Fibroblast of the aortic adventitia (primary cell): ENCODE measurements at regions not wholly inside any gene's neighbourhood (a gene's known extent, or its start where the extent isn't known, plus 50 kb on each side); places are given as distances from the start of the nearest gene placed in this dataset.

Experiments used
- DNase-seq: peaks from one replicate; pipeline ENCODE4 v3.0.0-alpha.2; 2010; ENCODE audit warnings: low read depth
- H3K4me3 ChIP-seq: 2 replicates; pipeline ENCODE4 v1.5.1; 2011; ENCODE audit warnings: low read depth, mild to moderate bottlenecking, control low read depth, low read length, moderate library complexity
- TF ChIP-seq, protein P1 (sequence below): IDR thresholded peaks from 2 replicates; pipeline ENCODE4 v1.5.1; 2011; ENCODE audit warnings: mild to moderate bottlenecking, low read length, control low read depth, inconsistent platforms; ENCODE audit not compliant: insufficient read depth

DNA sequence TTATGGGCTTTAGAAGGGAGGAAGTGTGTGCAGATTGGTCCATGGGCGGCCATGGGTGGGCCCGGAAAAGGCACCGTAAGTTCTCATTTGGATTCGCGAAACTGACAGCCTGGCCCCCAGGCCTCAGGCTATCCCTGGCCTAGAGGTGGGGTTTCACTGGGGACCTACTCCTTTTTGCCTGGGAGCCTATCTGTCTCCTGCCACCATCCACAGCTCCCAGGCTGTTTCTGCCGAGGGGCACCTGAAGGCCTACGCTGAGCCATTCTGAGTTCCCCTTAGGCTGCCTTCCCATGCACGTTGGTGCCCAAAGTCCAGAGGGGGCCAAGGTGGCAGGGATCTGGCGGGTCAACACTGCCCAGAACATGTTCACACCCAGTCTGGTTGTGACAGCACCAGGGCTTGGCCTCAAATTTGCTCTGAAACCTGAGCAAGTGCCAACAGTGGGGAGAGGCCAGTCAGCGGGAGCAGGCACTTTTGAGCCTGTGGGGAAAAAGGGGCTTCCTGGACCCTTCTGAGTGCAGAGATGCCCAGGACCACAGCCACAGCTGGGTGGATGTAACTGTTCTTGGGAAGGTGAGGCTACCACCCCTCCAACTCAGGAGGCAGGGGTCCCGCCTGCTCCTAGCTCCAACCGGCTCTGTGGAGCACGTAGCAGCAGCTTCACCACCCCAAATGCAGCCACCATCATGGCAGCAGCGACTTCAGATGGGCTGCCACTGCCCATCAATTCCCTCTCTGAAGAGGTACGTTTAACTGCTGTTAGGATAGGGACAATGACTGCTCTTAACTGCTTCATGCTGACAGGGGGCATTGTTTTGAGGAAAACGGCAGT, 73.6 kb upstream of the ZNF804A start:
- no peak overlapping the region for H3K4me3 ChIP-seq
- TF ChIP-seq, protein P1, sequence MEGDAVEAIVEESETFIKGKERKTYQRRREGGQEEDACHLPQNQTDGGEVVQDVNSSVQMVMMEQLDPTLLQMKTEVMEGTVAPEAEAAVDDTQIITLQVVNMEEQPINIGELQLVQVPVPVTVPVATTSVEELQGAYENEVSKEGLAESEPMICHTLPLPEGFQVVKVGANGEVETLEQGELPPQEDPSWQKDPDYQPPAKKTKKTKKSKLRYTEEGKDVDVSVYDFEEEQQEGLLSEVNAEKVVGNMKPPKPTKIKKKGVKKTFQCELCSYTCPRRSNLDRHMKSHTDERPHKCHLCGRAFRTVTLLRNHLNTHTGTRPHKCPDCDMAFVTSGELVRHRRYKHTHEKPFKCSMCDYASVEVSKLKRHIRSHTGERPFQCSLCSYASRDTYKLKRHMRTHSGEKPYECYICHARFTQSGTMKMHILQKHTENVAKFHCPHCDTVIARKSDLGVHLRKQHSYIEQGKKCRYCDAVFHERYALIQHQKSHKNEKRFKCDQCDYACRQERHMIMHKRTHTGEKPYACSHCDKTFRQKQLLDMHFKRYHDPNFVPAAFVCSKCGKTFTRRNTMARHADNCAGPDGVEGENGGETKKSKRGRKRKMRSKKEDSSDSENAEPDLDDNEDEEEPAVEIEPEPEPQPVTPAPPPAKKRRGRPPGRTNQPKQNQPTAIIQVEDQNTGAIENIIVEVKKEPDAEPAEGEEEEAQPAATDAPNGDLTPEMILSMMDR, result no peak
- DNase-seq, result no peak

DNA sequence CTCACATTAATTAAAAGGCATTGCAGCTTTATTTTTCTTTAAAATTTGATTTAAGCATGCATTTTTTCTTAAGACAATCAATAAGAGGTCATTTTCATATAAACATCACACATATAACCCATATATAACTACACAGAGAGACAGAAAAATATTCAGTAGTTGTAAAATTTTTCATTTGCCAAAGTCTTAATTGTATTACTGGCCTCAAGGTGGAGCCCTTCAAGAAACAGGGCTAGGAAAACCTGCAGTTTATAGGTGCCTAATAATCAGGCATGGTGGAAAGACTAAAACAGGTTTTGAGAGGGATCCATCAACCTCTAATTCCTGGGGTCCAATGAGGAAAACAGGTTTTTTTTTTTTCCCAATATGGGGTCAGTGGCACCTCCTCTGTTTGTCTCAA, 71.3 kb upstream of the ZNF804A start:
- no peak overlapping the region for H3K4me3 ChIP-seq
- no peak for DNase-seq
- TF ChIP-seq, protein P1, result no peak

DNA sequence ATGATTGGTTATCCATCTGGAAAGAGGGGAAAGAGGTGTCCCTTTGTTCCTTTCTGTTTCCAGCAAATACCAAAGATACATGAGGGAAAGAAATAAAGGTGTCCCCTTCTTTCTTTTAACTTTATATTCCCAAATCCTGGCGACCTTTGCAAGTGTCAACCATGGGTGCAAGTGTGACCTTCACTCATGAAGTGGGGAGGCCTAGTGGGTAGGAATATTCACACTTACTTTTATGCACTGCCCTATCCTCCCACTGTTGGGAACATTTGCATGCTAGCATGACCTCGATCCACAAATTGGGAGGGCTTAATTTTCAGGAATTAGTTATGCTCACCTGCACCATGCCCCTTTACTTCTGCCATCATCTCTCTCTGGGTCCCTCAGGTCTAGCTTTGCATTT, 70.2 kb upstream of the ZNF804A start:
- no peak overlapping the region for H3K4me3 ChIP-seq
- DNase-seq, result no peak
- TF ChIP-seq, protein P1, result no peak

DNA sequence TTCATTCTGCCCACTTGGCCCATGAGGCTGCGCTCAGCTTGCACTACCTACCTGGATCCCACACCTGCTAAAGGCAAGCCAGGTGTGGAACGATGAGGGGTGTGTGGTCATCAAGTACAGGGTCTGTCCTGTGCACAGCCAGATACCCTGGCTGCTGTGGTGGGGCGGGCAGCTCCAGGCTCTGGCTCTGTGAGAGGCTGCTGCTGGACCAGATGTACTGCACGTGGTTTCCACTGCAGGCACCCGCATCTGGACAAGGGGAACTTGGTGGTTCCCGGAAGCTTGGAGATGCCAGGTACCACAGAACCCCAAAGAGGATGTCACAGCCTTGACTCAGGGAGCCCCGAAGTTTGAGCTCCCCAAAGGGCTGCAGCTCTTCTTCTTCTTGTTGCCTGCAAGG, 68.1 kb upstream of the ZNF804A start:
- H3K4me3 ChIP-seq, result no peak overlapping the region
- no peak for DNase-seq
- TF ChIP-seq, protein P1, result no peak

DNA sequence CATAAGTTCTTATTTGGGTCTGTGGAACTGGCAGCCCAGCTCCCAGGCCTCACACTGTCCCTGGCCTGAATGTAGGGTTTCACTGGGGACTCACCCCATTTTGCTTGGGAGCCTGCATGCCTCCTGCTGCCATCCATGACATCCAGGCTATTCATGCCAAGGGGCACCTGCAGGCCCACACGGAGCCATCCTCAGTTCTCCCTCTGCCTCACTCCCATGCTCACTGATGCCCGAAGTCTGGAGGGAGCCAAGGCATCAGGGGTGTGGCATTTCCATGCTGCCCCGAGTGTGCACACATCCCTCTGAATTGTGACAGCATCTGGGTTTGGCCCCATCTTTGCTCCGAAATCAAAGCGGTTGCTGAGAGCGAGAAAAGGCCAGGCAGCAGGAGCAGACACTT, 67.4 kb upstream of the ZNF804A start:
- DNase-seq, result no peak
- TF ChIP-seq, protein P1, result no peak
- H3K4me3 ChIP-seq, result no peak overlapping the region

DNA sequence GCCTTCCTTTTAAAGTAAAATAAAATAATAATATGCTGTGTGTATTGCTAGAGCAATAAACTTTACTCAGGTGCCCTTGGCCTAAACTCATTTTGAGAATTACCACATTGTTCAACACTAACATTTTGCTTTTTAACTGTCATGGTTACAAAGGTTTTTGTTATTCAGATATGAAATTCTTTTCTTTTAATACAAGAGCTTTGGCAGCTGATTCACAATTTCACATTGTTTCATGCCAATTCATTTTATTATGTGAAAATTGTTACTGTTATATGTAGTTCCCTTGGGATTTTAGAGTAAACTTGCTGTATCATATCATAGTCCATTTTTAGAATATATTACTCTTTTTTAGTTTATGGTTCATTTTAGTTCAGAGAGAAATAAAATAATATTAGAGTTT, 65.8 kb upstream of the ZNF804A start:
- peak; percentile 17 for DNase-seq
- TF ChIP-seq, protein P1, result no peak
- H3K4me3 ChIP-seq, result no peak overlapping the region

DNA sequence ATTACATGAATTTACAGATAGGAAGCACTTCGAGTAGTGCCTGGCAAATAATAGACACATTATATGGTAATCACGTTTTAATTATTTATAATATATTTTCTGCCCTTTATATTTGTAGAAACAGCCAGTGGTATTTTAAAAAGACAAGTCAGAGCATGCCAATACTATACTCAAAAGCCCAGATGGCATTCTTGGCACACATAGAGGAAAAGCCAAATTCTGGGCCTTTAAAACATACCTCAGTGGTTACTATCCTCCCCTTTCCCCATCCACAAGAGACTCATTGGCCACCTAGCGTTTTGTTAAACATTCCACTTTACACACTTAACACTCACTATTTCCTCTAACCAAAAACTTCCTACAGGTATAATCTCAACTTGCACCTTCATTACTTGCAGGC, 63.3 kb upstream of the ZNF804A start:
- TF ChIP-seq, protein P1, result no peak
- no peak overlapping the region for H3K4me3 ChIP-seq
- DNase-seq, result no peak
